ENCODE measurements at regions not wholly inside any gene's neighbourhood (a gene's known extent, or its start where the extent isn't known, plus 50 kb on each side); places are given as distances from the start of the nearest gene placed in this dataset.

DNA sequence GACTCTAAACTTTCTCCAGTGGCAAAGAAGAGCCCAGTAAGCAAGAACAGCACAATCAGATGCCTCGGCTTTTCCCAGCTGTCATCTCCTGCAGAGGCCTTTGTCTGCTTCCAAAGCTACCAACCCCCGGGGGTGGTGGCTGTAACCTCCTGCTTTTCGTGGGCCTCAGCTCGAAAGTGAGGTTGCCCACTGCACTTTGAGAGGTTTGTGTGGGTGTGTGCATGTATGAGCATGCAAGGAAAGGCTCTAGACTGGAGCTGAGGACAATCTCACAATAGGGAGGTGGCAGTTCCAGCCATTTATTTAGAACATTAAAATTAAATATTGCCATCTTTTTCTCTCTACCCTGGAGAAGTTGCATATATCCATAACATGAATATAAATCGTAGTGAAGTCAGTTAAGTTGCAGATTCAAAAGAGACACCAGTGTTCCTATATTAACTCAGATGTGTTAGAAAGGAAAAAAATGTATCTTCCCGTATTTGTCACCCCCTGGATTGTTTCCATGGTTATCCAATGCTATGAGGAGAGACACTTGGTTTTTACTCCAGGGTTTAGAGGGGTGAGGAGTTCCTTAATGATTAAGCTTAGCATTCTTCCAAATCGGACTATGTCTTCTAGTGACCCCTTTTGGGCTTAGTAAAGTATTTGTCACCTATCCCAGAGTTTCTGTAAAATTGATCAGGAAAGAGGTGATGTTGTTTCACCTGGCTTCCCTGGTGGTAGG is 781.1 kb downstream of the INHBA start:
- Histone ChIP-seq H3K27ac (ENCODE audit: low read length) (no peak overlapping the region), H3K9me3 (ENCODE audit: control insufficient read depth, low read depth, low read length) (no peaks in the 10 kb centered on the region), H3K36me3 (ENCODE audit: control insufficient read depth, low read depth, low read length) (no peaks in the 10 kb centered on the region), H3K4me1 (ENCODE audit: control insufficient read depth, low read depth, low read length) (no peaks in the 10 kb centered on the region), H3K4me3 (ENCODE audit: low read length) (no peak overlapping the region), H3K9ac (ENCODE audit: low read length) (no peak overlapping the region), H3K27me3 (ENCODE audit: control insufficient read depth, insufficient read depth, low read length) (no peaks in the 10 kb centered on the region)

DNA sequence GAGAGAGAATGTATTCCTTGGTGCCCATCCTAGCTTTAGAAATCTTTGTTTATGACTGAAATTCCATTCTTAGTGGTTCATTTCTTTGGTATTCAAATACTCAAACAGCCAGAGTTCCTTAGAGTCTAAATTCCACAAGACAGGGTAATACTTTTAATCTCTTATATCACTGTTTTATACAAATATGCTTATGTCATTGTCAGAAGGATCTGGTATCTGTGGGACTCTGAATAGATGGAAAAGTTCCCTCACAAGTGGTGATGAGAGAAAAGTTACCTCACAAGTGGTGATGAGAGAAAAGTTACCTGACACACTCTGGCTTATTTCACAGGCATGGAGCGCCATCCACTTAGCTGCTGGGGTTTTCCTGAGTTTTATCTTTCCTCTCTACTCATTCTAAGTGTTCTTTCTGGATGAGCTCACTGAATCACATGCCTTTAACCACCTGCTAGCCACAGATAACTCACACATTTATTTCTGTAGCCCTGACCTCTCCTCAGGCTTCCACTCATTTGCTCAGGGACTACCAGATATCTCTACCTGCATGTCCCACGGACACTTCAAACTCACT is 784.0 kb downstream of the SUGCT start:
- H3K9ac ChIP-seq (ENCODE audit: low read length): no peak overlapping the region
- H3K27me3 ChIP-seq (ENCODE audit: control insufficient read depth, insufficient read depth, low read length): no peaks in the 10 kb centered on the region
- no peaks in the 10 kb centered on the region for H3K9me3 ChIP-seq (ENCODE audit: control insufficient read depth, low read depth, low read length)
- H3K4me1 ChIP-seq (ENCODE audit: control insufficient read depth, low read depth, low read length): no peaks in the 10 kb centered on the region
- H3K4me3 ChIP-seq (ENCODE audit: low read length): no peak overlapping the region
- no peaks in the 10 kb centered on the region for H3K36me3 ChIP-seq (ENCODE audit: control insufficient read depth, low read depth, low read length)
- no peak overlapping the region for H3K27ac ChIP-seq (ENCODE audit: low read length)

DNA sequence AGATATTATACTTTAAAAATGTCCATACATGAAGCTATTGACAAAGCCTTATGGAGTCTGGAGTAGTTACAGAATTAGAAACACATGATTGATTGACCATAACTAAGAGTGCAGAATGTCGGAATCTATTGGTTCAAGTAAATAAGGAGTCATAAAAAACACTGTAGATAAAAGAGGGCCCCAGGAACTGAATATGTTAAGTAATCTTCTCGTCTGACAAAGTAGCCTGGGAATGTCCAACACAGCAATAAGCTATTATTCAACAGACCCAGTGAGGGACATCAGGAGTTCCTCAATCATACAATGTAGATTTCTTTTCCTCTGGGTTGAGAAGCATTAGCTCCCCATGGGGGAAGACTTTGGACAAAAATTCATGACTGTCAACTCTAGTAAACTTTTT is 782.0 kb downstream of the SUGCT start:
- Histone ChIP-seq H3K4me1 (ENCODE audit: control insufficient read depth, low read depth, low read length) (no peaks in the 10 kb centered on the region), H3K4me3 (ENCODE audit: low read length) (no peak overlapping the region), H3K9ac (ENCODE audit: low read length) (no peak overlapping the region), H3K36me3 (ENCODE audit: control insufficient read depth, low read depth, low read length) (no peaks in the 10 kb centered on the region), H3K27ac (ENCODE audit: low read length) (no peak overlapping the region), H3K27me3 (ENCODE audit: control insufficient read depth, insufficient read depth, low read length) (no peaks in the 10 kb centered on the region), H3K9me3 (ENCODE audit: control insufficient read depth, low read depth, low read length) (no peaks in the 10 kb centered on the region)

DNA sequence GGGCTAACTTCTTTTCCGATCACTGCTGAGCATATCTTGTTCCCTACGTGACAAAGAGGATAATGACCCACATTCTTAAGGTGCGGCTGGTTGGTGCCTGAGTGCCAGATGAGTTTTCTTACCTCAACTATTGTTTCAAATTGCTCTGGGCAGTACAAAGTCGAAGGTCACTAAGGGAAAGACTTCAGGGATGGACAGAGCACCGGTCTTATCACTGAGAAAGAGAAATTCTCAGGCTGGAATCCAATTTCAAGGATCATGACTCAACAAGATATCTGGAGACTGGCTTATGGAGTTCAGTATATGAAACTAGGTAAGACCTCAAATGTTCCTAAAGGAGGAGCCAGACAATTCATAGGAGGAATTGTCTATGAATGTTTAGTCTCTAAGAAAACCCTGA is 780.3 kb downstream of the SUGCT start:
- no peak overlapping the region for H3K27ac ChIP-seq (ENCODE audit: low read length)
- no peaks in the 10 kb centered on the region for H3K36me3 ChIP-seq (ENCODE audit: control insufficient read depth, low read depth, low read length)
- H3K4me1 ChIP-seq (ENCODE audit: control insufficient read depth, low read depth, low read length): no peaks in the 10 kb centered on the region
- no peaks in the 10 kb centered on the region for H3K9me3 ChIP-seq (ENCODE audit: control insufficient read depth, low read depth, low read length)
- no peaks in the 10 kb centered on the region for H3K27me3 ChIP-seq (ENCODE audit: control insufficient read depth, insufficient read depth, low read length)
- H3K4me3 ChIP-seq (ENCODE audit: low read length): no peak overlapping the region
- no peak overlapping the region for H3K9ac ChIP-seq (ENCODE audit: low read length)
